GM23338 (cell line): ENCODE measurements at regions not wholly inside any gene's neighbourhood (a gene's known extent, or its start where the extent isn't known, plus 50 kb on each side); places are given as distances from the start of the nearest gene placed in this dataset.

Experiments used
- ATAC-seq: fragments of 200-7000 bp; cut with Tn5 transposase; 3 replicates; pipeline ENCODE4 v1.9.1; 2020
- DNase-seq: peaks from one replicate; pipeline ENCODE4 v3.0.0-alpha.2; 2015; ENCODE audit warnings: low spot score
- H2AFZ ChIP-seq: fragments of 200-600 bp; sonication (generic); 2 replicates; pipeline ENCODE4 v1.8.0; 2016; ENCODE audit warnings: antibody characterized with exemption, mild to moderate bottlenecking, moderate library complexity
- H3F3A ChIP-seq: fragments of 200-600 bp; sonication (generic); replicated peaks from 2 replicates; pipeline ENCODE4 v1.8.0; 2017; ENCODE audit warnings: antibody characterized with exemption, mixed run types, low read depth
- H3K27ac ChIP-seq: fragments of 200-600 bp; sonication (generic); 2 replicates; pipeline ENCODE4 v1.6.1; 2016; ENCODE audit warnings: low read depth
- H3K27me3 ChIP-seq: fragments of 200-600 bp; sonication (generic); 2 replicates; pipeline ENCODE4 v1.8.0; 2016; ENCODE audit warnings: mild to moderate bottlenecking, mixed run types, moderate library complexity; ENCODE audit not compliant: insufficient read depth
- H3K36me3 ChIP-seq: fragments of 200-600 bp; sonication (generic); 2 replicates; pipeline ENCODE4 v1.8.0; 2016; ENCODE audit warnings: mild to moderate bottlenecking; ENCODE audit not compliant: insufficient read depth
- H3K4me1 ChIP-seq: fragments of 200-600 bp; sonication (generic); 2 replicates; pipeline ENCODE4 v1.8.0; 2016; ENCODE audit warnings: mild to moderate bottlenecking, moderate library complexity; ENCODE audit not compliant: insufficient read depth
- H3K4me2 ChIP-seq: fragments of 200-600 bp; sonication (generic); 2 replicates; pipeline ENCODE4 v1.7.1; 2017; ENCODE audit warnings: mixed run types
- H3K4me3 ChIP-seq: fragments of 200-600 bp; sonication (generic); 2 replicates; pipeline ENCODE4 v1.6.1; 2016; ENCODE audit warnings: mixed run types
- H3K79me2 ChIP-seq: fragments of 200-600 bp; sonication (generic); replicated peaks from 2 replicates; pipeline ENCODE4 v1.8.0; 2017; ENCODE audit warnings: mild to moderate bottlenecking; ENCODE audit not compliant: insufficient read depth
- H3K9me2 ChIP-seq: fragments of 200-600 bp; sonication (generic); 2 replicates; pipeline ENCODE4 v1.8.0; 2017; ENCODE audit not compliant: insufficient read depth
- H4K20me1 ChIP-seq: fragments of 200-600 bp; sonication (generic); replicated peaks from 2 replicates; pipeline ENCODE4 v1.8.0; 2017; ENCODE audit warnings: mild to moderate bottlenecking; ENCODE audit not compliant: insufficient read depth
- H3K27ac Mint-ChIP-seq: 2 replicates; pipeline ENCODE4 v1.8.0; 2020; ENCODE audit warnings: inconsistent platforms, mild to moderate bottlenecking, moderate library complexity, mixed read lengths
- H3K27me3 Mint-ChIP-seq: 3 replicates; pipeline ENCODE4 v1.8.0; 2022; ENCODE audit warnings: low read depth, mild to moderate bottlenecking, moderate library complexity, mixed read lengths, inconsistent platforms; ENCODE audit not compliant: insufficient read depth, poor library complexity
- H3K36me3 Mint-ChIP-seq: 3 replicates; pipeline ENCODE4 v1.8.0; 2021; ENCODE audit warnings: low read depth, mild to moderate bottlenecking, inconsistent platforms, moderate library complexity, mixed read lengths
- H3K4me1 Mint-ChIP-seq: 3 replicates; pipeline ENCODE4 v1.8.0; 2020; ENCODE audit warnings: mild to moderate bottlenecking, inconsistent platforms, mixed read lengths
- H3K4me3 Mint-ChIP-seq: 3 replicates; pipeline ENCODE4 v1.8.0; 2021; ENCODE audit warnings: moderate library complexity, mild to moderate bottlenecking, inconsistent platforms, mixed read lengths
- H3K9me3 Mint-ChIP-seq: 3 replicates; pipeline ENCODE4 v1.8.0; 2020; ENCODE audit warnings: moderate library complexity, mild to moderate bottlenecking, inconsistent platforms, mixed read lengths
- CREB1 ChIP-seq: fragments of 250-450 bp; sonication (Bioruptor Pico); IDR thresholded peaks from 2 replicates; pipeline ENCODE4 v1.5.0; 2020; ENCODE audit warnings: low read depth, mild to moderate bottlenecking, moderate library complexity
- EZH2 ChIP-seq: fragments of 200-600 bp; sonication (generic); IDR thresholded peaks from one replicate; pipeline ENCODE4 v1.8.0; 2017; ENCODE audit warnings: antibody characterized with exemption, mild to moderate bottlenecking, low read depth; ENCODE audit not compliant: unreplicated experiment
- EZH2phosphoT487 ChIP-seq: fragments of 200-600 bp; sonication (generic); IDR thresholded peaks from one replicate; pipeline ENCODE4 v1.8.1; 2018; ENCODE audit warnings: antibody characterized with exemption; ENCODE audit not compliant: unreplicated experiment
- NANOG ChIP-seq: IDR thresholded peaks from 2 replicates; pipeline ENCODE4 v1.6.1; 2016; ENCODE audit warnings: antibody characterized with exemption, borderline replicate concordance
- POLR2AphosphoS5 ChIP-seq: IDR thresholded peaks from 2 replicates; pipeline ENCODE4 v1.6.1; 2016; ENCODE audit warnings: antibody characterized with exemption, low read depth
- REST ChIP-seq: IDR thresholded peaks from one replicate; pipeline ENCODE4 v1.6.1; 2018; ENCODE audit warnings: antibody characterized with exemption; ENCODE audit not compliant: unreplicated experiment
- STAT1 ChIP-seq: IDR thresholded peaks from one replicate; pipeline ENCODE4 v1.6.1; 2016; ENCODE audit warnings: antibody characterized with exemption; ENCODE audit not compliant: unreplicated experiment
- ZNF114 ChIP-seq: fragments of 250-450 bp; sonication (Bioruptor Pico); IDR thresholded peaks from 2 replicates; pipeline ENCODE4 v1.5.0; 2020; ENCODE audit warnings: mild to moderate bottlenecking, moderate library complexity
- ZNF462 ChIP-seq: fragments of 250-450 bp; sonication (Bioruptor Pico); IDR thresholded peaks from 2 replicates; pipeline ENCODE4 v1.5.0; 2020; ENCODE audit warnings: mild to moderate bottlenecking, moderate library complexity
- TF ChIP-seq, protein P1 (sequence below), 2 experiments: fragments of 200-600 bp in 1 of 2; sonication (generic) in 1 of 2; conservative IDR thresholded peaks; 2 replicates each; pipeline versions ENCODE4 v1.5.1 to v1.6.1; 2016 to 2017; ENCODE audit warnings: antibody characterized with exemption in 2 of 2, low read depth in 2 of 2, mild to moderate bottlenecking in 2 of 2, moderate library complexity in 1 of 2

DNA sequence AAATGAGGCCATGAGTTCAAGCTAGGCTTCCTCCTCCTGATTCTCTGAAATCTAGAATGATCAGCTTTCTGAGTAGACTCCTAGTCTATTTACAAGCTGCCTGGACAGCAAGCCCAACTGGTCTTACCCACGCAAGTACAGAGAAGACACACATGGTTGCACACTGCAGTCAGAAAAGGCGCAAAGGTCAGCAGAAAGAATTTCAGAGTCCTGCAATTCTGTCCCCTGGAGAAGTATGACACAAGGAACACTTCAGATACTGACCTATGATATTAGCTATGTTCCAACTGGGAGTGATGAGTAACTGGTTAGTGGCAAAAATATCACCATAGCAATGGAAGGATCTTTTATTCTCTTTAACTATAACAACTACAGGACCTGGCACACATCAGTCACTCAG lies 336.1 kb upstream of the PKDCC start:
- Histone ChIP-seq H3K4me1 (no peaks in the 10 kb centered on the region), H2AFZ (no peak overlapping the region), H3K9me2 (0 out of 2 replicates have a peak, but pooled peaks cover 6% of the 10 kb centered on the region), H3K79me2 (no peaks in the 10 kb centered on the region), H3K4me3 (no peak overlapping the region), H4K20me1 (no peaks in the 10 kb centered on the region), H3K36me3 (no peaks in the 10 kb centered on the region), H3K27ac (no peak overlapping the region), H3K4me2 (no peak overlapping the region), H3K27me3 (no peaks in the 10 kb centered on the region), H3F3A (no peaks in the 10 kb centered on the region)
- DNase-seq = no peak
- ATAC-seq = no peak
- Mint-ChIP-seq H3K9me3 (no peaks in the 10 kb centered on the region; the same call in 2 of the 3 replicates), H3K4me1 (peaks cover 5% of the 10 kb centered on the region; the same call in 2 of the 3 replicates), H3K27ac (no peak overlapping the region), H3K27me3 (peaks cover 6% of the 10 kb centered on the region), H3K36me3 (no peaks in the 10 kb centered on the region), H3K4me3 (no peak overlapping the region)
- TF ChIP-seq EZH2phosphoT487 = no peak
- TF ChIP-seq POLR2AphosphoS5 = no peak

DNA sequence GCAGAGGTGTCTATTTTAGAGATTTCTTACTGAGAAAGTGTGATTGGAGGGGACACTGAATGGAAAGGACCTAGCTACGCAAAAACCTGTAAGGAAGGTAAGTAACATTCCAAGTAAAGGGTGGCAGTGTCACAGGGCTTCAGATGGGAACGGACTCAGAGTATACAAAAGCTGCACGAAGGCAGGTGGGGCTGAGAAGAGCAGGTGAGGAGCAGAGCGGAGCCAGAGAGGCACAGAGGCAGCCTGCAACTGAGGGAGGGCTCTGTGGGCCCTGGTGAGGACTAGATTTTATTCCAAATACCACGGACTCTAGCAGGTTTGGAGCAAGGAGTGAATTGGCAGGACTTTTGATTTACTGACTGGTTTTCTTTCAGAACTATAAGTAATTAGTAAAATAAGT lies 331.3 kb upstream of the PKDCC start:
- H3K9me3 Mint-ChIP-seq = no peaks in the 10 kb centered on the region; the same call in 2 of the 3 replicates
- DNase-seq = peak; percentile 21
- no peaks in the 10 kb centered on the region for H3K36me3 ChIP-seq
- no peak for TF ChIP-seq STAT1
- no peak for TF ChIP-seq CREB1
- no peak for TF ChIP-seq ZNF114
- no peak for TF ChIP-seq EZH2
- TF ChIP-seq REST = no peak
- no peak for TF ChIP-seq NANOG
- TF ChIP-seq, protein P1, sequence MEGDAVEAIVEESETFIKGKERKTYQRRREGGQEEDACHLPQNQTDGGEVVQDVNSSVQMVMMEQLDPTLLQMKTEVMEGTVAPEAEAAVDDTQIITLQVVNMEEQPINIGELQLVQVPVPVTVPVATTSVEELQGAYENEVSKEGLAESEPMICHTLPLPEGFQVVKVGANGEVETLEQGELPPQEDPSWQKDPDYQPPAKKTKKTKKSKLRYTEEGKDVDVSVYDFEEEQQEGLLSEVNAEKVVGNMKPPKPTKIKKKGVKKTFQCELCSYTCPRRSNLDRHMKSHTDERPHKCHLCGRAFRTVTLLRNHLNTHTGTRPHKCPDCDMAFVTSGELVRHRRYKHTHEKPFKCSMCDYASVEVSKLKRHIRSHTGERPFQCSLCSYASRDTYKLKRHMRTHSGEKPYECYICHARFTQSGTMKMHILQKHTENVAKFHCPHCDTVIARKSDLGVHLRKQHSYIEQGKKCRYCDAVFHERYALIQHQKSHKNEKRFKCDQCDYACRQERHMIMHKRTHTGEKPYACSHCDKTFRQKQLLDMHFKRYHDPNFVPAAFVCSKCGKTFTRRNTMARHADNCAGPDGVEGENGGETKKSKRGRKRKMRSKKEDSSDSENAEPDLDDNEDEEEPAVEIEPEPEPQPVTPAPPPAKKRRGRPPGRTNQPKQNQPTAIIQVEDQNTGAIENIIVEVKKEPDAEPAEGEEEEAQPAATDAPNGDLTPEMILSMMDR (conservative IDR thresholded peaks at IDR 0.05; ENCODE audit: low read depth in 2 of 2) = no peak
- TF ChIP-seq POLR2AphosphoS5 = no peak
- TF ChIP-seq ZNF462 (CRISPR knock-in tag) = no peak
- ATAC-seq = peak; percentile 78
- no peaks in the 10 kb centered on the region for H3F3A ChIP-seq
- no peak overlapping the region for H3K27ac ChIP-seq
- H3K27me3 Mint-ChIP-seq = peaks cover 6% of the 10 kb centered on the region
- H2AFZ ChIP-seq = peak overlapping the region; percentile 67
- no peaks in the 10 kb centered on the region for H3K27me3 ChIP-seq
- H3K4me2 ChIP-seq = no peak overlapping the region
- H3K79me2 ChIP-seq = no peaks in the 10 kb centered on the region
- H3K4me3 ChIP-seq = no peak overlapping the region
- H3K9me2 ChIP-seq = 0 out of 2 replicates have a peak, but pooled peaks cover 3% of the 10 kb centered on the region
- H3K27ac Mint-ChIP-seq = no peak overlapping the region
- H4K20me1 ChIP-seq = no peaks in the 10 kb centered on the region
- H3K4me1 Mint-ChIP-seq = peaks cover 2% of the 10 kb centered on the region; the same call in 2 of the 3 replicates
- no peak overlapping the region for H3K4me3 Mint-ChIP-seq
- H3K36me3 Mint-ChIP-seq = no peaks in the 10 kb centered on the region
- no peaks in the 10 kb centered on the region for H3K4me1 ChIP-seq
